ENCODE measurements at regions not wholly inside any gene's neighbourhood (a gene's known extent, or its start where the extent isn't known, plus 50 kb on each side); places are given as distances from the start of the nearest gene placed in this dataset.

DNA sequence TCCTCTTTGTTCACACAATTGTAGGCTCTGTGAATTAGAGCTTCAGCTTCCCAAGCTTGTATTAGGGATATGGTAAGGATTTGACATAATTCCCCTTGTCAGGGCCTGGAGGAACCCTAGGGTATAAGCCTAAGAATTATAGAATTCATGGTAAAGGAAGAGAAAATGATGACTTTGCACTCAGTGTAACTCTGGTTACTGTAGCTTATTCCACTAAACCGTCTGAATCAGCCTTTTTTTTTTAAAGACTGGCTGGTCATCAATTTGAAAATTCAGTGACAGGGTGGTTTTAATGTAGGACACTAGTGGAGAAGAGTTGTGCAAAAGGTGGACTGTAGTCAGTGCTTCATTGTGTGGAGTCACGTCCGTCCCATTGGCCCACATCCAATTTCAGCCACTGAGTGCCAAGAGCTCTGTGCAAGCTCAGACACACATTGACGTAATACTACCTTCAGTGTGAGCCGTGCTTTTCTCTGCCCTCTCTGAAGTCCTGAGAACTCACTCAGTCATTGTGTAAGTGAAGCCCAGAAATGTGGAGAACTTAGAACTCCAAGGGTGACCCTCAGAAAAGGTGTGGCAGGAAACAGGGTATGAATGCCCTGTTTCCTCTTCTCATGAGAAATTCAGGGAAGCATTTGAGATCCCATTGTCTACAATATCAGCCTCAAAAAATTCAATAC, 449.8 kb downstream of the C4orf33 start:
- no peak for TF ChIP-seq POLR2A (IDR thresholded peaks at IDR 0.05)
- TF ChIP-seq, protein P1, sequence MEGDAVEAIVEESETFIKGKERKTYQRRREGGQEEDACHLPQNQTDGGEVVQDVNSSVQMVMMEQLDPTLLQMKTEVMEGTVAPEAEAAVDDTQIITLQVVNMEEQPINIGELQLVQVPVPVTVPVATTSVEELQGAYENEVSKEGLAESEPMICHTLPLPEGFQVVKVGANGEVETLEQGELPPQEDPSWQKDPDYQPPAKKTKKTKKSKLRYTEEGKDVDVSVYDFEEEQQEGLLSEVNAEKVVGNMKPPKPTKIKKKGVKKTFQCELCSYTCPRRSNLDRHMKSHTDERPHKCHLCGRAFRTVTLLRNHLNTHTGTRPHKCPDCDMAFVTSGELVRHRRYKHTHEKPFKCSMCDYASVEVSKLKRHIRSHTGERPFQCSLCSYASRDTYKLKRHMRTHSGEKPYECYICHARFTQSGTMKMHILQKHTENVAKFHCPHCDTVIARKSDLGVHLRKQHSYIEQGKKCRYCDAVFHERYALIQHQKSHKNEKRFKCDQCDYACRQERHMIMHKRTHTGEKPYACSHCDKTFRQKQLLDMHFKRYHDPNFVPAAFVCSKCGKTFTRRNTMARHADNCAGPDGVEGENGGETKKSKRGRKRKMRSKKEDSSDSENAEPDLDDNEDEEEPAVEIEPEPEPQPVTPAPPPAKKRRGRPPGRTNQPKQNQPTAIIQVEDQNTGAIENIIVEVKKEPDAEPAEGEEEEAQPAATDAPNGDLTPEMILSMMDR (IDR thresholded peaks at IDR 0.05) = no peak
- peak; percentile 41 for TF ChIP-seq POLR2AphosphoS5 (IDR thresholded peaks at IDR 0.05)

Measured in gastroesophageal sphincter (tissue), 3 donors.